GM18520 (cell line): ENCODE measurements at regions not wholly inside any gene's neighbourhood (a gene's known extent, or its start where the extent isn't known, plus 50 kb on each side); places are given as distances from the start of the nearest gene placed in this dataset.

Source experiments
- ATAC-seq: cut with Tn5 transposase; IDR thresholded peaks from one replicate; pipeline ENCODE4 v1.9.1; 2021; ENCODE audit not compliant: unreplicated experiment

DNA sequence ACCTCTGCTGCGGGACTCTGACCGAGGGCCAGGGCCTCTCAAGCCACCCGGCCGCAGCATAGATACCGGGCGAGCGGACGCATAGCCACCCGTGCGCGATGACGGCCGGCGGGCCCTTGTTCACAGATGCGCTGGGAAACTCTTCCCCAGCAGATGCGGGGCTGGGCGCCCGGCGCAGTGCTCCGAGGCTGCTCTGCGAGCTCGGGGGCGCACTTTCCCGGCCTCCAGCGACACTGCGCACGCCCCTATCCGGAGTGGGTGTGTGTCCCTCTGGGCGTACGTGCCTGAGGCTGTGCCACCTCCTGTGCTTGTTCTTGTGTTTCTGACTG, 104.7 kb upstream of the E2F8 start:
- peak; percentile 17 for ATAC-seq

GRCh38 chr11:19344661-19345518, 104.1 kb upstream of the E2F8 start:
- ATAC-seq: peak; percentile 43

DNA sequence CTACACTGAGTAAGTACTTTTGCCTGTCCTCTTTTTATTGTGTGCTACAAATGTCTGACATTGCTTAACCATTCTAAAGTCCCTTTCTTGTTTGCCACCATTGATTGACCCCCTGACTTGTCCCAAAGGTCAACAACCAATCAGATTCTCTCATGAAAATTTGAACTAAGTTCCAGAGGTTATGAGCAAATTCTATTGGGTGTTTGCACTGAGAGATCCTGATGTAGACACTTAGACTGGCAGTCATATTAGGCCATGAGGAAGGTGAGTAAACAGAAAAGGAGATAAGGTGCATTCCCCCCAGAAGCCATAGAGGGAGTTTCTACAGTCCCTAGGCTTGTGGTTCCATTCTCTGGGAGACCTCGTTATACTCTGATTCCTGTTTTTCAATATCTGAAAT, 101.3 kb upstream of the E2F8 start:
- ATAC-seq: no peak

- ATAC-seq: no peak
Measured at GRCh38 chr11:19338375-19338774, 97.6 kb upstream of the E2F8 start.

DNA sequence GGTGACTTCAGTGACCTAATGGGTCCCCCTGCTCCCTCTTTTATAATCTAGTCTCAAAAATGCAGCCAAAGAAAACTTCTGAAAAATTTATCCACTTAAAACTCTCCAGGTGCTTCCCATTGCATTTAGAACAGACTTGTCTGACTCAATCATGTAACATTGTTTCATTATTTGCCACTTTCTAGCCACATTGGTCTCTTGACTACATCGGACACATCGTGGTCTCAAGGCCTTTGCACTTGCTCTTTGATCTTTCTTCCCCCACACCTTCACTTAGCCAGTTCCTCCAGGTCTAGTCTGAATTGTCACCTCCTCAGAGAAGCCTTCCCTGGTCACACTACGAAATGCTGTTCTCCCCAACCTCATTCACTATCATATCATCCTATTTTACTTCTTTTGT, 97.0 kb upstream of the E2F8 start:
- no peak for ATAC-seq

DNA sequence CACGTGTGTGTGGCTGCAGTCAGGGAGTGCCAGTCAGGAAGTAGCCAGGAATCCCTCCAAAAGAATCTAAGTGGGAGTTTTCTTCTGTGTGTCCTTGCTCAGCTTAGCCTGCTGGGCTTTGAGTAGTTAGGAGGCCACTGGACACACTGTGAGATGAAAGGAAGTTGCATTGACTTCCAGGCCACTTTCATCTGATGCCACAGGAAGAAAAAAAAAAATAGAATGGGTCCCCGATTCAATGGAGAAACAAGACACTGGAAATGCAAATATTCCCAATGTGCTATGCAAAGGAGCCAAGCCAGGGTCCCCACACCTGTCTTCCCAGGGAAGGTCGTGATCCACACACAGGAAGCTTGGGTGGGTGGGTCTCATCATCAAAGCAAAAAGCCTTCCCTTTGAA, 95.6 kb upstream of the E2F8 start:
- ATAC-seq: no peak

GRCh38 chr11:19332476-19332875, 91.7 kb upstream of the E2F8 start:
- peak; percentile 88 for ATAC-seq

DNA sequence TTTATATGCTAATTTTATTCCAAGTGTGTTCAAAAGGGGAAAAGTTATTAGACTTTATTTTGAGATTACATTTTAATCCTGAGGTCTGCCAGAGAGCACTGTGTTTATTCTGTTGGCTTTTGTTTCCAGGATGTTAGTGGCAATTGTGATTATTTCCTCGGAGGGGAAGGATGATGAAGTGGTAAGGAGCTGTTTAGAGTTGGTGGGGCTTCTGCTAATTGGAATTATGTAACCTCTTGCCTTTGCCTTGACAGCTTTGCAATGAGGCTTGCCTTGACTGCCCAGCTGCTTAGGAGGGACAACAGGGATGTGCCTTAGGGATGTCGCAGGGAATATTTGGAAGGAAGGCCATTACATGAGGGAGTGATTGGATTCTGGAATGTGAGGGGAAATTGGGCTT, 89.7 kb upstream of the E2F8 start:
- ATAC-seq: no peak

DNA sequence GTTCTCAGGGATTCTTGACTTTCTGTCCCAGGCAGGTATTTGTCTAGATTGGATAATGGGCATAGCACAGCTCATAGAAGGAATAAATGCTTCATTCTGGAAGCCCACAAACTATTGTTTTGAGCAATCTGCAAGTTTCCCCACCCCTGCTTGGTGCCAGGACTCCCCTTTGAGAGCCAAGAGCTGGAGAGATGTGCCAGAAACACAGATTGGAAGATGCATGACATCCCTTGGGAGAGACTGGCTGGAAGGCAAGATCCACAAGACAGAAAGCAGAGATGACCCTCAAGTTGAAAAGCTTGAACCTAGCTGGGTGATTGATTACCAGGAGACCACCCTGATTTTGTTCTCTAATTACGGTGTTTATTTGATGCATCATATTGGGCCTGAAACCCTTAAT, 89.2 kb upstream of the E2F8 start:
- no peak for ATAC-seq

GRCh38 chr11:19328586-19329311, 88.0 kb upstream of the E2F8 start:
- no peak for ATAC-seq

DNA sequence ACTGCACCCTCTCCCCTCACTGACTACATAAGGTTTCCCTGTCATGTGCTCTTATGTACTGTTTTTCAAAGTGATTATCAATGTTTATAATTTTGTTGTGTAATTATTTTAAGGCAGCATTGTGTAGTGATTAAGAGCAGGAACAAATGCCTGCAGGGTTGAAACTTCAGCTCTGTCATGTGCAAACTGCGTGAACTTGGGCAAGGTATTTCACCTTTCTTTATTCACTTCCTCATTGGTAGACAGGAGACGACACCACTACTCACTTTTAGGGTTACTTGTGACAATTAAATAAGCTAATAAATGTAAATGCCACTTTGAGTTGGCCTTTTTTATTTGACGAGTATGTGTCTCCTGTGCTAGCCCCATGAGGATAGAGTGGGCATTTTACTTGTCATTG, 86.5 kb upstream of the E2F8 start:
- ATAC-seq: no peak

DNA sequence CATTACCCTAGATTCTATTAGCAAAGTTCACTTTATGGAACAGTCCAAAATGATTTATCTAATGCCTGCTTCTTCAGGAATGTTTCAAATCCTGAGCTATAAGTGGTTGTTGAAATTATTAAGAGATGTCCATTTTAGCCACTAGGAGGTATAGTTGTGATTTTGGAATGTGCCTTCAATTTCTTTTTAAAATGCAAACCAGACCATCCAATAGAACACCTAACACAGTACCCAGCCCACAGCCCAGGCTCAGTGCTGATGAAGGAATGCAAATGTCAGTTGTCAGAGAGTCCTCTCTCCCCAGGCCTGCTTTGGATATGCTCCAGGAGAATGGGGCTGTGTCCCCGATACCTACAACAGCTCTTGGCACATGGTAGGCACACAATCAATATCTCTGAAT, 85.8 kb upstream of the E2F8 start:
- ATAC-seq: no peak

- no peak for ATAC-seq
Measured at GRCh38 chr11:19323502-19323901, 82.8 kb upstream of the E2F8 start.

- no peak for ATAC-seq
Measured at GRCh38 chr11:19321351-19321750, 80.6 kb upstream of the E2F8 start.

DNA sequence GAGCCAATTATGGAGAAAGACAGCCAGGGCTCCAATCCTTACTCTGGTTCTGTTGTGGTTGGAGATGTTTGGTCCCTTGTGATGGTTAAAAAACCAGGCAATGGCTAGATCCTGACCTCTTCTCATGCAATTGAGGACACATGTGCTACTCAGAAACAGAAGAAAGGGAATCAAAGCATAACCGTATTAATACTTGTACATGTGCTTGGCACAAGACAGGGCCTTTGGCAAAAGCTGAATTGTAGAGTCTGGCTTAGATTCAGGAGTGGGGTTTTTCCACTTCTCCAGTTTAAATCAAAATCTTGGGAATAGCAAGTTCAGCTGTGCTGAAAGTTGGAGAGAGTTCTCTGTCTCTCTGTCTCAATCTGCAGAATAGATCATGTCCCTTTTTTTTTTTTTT, 80.1 kb upstream of the E2F8 start:
- ATAC-seq: no peak

DNA sequence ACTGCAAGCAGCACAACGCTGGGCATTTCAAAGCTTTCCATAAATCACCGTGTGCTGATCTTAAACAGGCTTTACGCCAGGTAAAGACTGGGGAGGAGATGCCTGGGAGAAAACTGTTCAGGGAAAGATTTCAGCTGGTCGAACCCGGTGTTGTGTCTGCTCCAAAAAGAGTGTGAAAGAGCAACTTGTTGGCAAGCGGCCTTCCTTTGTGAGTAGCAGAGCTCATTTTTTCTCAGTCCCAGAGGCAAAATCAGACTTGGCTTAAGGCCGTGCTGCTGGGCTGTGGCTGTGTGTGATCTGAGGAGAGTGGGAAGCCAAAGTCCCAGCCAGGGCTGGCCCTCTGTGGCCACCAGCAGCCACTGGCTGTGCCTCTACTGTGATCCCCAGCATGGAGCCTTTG, 75.7 kb upstream of the E2F8 start:
- ATAC-seq: no peak

- ATAC-seq: no peak
Measured at GRCh38 chr11:19315511-19315910, 74.8 kb upstream of the E2F8 start.

DNA sequence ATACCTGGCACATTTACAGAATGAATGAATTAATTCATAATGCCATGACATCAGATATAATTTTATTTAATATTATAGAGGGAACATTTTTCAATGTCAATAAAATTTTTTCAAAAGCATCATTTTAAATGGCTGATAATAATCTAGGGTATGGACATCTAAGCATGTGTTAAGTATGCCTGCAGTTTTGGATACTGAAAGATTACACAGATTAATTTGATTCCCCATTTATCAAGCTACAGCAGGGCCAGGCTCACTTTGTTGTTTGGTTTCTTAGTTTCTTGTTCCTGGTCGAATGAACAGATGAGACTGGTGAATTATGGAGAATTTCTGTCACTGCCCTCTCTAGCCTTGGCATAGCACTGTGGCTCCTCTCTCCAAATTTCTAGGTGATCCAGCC, 72.4 kb upstream of the E2F8 start:
- ATAC-seq: no peak

DNA sequence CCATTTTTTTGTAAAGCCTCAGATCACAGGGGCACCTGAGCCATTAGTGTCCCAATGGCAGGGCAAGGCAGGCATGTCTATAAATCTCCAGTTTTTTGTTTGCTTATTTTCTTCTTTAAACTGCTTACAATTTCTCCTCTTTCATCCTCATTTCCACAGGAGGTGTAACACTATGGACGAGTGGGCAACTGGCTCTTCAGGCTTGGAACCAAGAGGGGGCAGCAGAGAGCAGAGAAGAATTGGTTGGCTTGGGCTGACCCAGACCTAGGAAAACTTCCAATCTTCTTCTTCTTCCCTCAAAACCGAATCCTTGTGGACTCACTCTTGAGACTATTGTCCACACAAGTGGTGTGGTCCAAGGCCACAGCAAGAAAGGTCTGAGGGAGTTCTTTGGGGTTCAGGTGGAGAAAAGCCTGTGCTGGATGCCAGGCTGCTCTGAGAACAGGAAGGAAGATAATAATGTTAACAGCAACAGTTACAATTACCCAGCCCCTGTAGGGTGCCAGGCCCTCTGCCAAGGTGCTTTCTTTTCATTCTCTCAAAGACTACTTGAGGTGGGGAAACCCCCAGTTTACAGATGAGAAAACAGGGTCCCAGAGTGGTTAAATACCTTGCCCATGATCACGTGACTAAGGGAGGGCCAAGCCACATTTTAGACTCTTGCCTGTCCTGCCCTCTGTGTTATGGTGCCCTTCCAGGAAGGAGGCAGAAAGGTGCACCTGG, 70.7 kb upstream of the E2F8 start:
- peak; percentile 50 for ATAC-seq

GRCh38 chr11:19307498-19307897, 66.8 kb upstream of the E2F8 start:
- no peak for ATAC-seq

DNA sequence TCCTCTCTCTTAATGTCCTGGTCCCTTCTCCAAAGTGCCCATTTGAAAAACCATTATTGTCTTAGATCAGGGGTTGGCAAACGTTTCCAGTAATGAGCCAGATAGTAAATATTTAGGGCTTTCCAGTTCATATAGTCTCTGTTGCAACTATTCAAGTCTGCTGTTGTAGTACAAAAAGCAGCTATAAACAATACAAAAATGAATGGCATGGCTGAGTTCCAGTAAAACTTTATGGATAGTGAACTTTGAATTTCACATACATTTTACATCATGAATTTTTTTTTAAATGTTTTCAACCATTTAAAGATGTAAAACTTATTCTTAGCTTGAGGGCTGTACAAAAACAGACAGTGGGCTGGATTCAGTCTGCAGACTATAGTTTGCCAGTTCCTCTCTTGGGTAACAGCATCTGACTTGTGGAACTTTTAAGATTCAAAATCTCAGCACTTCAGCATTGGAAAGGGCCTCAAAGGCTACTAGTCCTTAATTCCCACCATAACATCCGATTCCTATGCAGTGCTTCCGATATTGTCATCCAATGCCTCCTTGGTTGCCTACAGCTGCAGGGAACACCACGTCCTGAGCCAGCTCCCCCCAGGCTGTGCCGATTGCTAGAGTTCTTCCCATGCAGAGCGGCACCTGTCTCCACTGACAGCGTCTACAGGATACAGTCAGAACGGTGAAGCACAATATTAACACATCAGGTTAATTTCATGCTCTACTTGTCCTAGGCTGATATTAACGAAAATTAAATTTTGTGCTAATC, 65.6 kb upstream of the E2F8 start:
- ATAC-seq: no peak
